Heart left ventricle (tissue), 13 donors: ENCODE measurements at regions not wholly inside any gene's neighbourhood (a gene's known extent, or its start where the extent isn't known, plus 50 kb on each side); places are given as distances from the start of the nearest gene placed in this dataset.

Experiments
- CTCF ChIP-seq, 12 donors: fragments of 200-600 bp; sonication (generic) in 4 of 12; IDR thresholded peaks; one replicate each; pipeline versions ENCODE4 v1.5.0 to v1.8.0; 2018 to 2022; ENCODE audit warnings: antibody characterized with exemption in 12 of 12, mild to moderate bottlenecking in 5 of 12
- POLR2A ChIP-seq, 2 donors: fragments of 450-650 bp; IDR thresholded peaks; one replicate each; pipeline ENCODE4 v1.6.1; 2017; ENCODE audit warnings: antibody characterized with exemption in 2 of 2, mild to moderate bottlenecking in 2 of 2, moderate library complexity in 2 of 2
- donor health status: ischemic (EF 13 %, LVEDD 7.1; RV severe dilation, severe dysfunction).
- donor health status: DM: no; HTN: yes; CAD: no.
- donor health status: DM: no; HTN: no; CAD: no.
- donor health status: ischemic (EF 25% LVEDD 6.9; RV normal size, moderate dysfunction).
- donor health status: ischemic (EF 25% LVEDD 5.7; RV mildly dilated, moderate dysfunction).
- donor health status: ischemic (EF 35%, LVEDD 5.7; RV mildly dilated, moderate dysfunction).
- donor health status: nonischemic (EF 11% LVEDD 7.7; RV severe dilation, severe dysfunction).
- donor health status: DM: yes; HTN: yes; CAD: no.
- donor health status: PGD.
- donor health status: ischemic (EF 29% LVEDD 5.4; RV normal size, mild dysfunction).
- donor health status: nonischemic (EF 23%, LVEDD 6.1; RV moderate dilation, normal function).

- TF ChIP-seq CTCF (IDR thresholded peaks at IDR 0.05) (no peak), POLR2A (IDR thresholded peaks at IDR 0.05) (no peak)
These were observed 559.0 kb upstream of the MEF2C start for GRCh38 chr5:89441965-89442364.
